GM18870 (cell line): ENCODE measurements at regions not wholly inside any gene's neighbourhood (a gene's known extent, or its start where the extent isn't known, plus 50 kb on each side); places are given as distances from the start of the nearest gene placed in this dataset.
A peak's percentile ranks its signal among the peaks of the same experiment; 100 is the strongest.

Experiments used
- ATAC-seq: cut with Tn5 transposase; IDR thresholded peaks from one replicate; pipeline ENCODE4 v1.9.1; 2021; ENCODE audit warnings: moderate library complexity; ENCODE audit not compliant: unreplicated experiment

DNA sequence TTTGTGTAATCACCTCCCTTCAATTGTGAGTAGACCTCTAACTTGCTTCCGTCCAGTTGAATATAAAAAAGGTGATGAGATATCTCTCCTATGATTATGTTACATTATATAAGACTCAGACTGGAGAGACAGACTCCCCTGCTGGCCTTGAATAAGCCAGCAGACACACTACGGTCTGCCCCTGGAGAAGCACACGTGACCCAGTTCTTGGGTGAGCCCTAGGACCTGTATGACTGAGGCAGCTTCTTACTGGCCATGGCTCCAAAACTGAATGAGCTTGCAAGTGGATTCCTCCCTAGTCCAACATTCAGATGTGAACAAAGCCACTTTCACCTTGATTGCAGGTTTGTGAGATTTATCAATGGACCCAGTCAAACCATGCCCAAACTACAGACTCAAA, 427.9 kb upstream of the DCN start:
- no peak for ATAC-seq

DNA sequence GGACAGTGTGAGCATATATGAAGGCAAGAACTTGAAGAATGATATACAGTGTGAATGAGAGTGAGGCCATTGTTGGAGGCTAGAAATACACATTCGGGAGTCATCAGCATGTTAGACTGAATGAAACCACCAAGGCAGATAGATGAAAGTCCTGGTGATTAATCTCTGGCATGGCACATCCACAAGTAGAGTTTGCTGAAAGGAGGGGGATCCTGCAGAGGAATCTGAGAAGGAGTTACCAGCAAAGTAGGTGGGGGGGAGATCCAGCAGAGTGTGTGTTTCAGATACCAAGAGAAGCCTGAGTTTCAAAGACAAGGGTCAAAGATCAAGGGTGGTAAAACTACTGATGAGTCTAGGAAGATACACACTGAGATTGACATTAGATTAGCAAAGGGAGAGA, 426.7 kb upstream of the DCN start:
- no peak for ATAC-seq

DNA sequence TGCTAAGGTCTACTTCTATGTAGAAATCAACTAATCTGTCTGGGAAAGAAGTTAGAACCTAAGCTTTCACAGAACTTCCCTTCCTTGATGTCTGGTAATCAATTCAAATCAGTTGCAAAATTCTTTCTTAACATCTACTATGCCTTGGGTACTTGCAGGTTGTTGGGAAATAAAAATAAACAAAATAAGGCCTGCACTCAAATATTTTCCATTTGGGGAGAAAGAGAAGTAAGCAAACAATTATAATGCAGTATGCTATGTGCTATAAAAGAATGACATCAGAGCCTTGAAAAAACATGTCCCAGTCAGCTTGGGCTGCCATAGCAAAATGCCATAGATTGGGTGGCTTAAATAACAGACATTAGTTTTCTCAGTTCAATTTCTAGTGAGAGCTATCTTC, 425.9 kb upstream of the DCN start:
- ATAC-seq, result no peak

DNA sequence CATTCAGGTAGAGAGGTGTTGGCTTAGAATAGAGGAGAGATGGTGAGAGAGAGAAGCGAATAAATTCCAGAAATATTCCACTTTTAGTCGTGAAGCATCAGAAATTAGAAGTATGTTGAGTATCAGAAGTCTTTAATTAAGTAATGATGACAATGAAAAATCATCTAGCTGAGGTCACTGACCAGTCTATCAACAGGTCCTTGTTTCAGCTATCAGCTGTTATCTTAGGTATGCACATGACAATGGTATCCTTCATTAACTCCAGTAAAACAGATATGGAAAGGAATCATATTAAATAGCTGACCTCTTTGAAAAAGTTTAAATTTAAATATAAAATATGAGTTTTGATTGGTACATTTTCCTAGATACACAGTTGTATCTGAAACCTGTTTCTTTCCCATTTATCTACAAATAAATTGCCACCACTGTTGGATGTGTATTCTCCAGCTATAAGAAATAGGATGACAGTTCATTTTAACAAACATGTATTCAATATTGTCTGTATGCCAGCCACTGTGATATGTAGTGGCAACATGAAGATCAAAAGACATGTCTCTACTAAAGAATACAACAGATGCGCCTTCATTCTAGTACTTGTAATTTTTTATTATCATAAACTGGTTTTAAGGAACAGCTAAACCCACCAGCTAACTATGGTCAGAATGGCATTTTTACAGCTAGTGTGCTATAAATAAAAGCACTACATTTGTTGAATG, 424.2 kb upstream of the DCN start:
- no peak for ATAC-seq

DNA sequence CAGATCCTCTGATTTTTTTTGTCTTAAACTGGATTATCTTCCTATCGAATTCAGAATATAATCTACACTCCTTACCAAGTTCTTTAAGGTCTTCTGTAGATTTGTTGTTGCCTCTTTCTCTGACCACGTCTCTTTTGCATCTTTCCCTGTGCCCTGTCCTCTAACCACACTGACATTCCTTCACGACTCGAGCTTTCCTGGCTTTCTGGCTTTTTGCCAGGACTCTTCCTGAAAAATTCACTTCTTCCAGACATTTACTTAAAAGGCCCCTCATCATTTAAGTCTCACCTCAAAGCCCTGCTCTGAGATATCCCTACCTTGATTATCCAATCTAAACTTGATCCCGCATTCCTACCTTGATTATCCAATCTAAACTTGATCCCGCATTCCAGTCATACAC, 422.3 kb upstream of the DCN start:
- ATAC-seq, result no peak

DNA sequence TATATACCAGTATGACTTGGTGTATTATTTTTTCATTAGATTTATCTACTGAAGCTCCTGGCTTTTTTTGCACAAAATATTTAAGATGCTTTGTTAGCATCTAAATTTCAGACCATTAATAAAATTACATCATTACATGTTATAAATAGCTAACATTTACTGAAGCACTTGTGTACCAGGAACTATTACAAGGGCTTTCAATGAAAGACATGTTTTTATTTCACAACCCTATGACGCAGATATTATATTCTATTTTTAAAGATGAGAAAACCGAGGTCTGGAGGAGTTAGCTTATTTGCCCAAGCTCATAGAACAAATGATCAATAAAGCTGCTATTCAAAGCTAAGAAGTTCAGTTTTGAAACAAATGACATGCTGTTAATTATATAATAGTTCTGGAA, 420.4 kb upstream of the DCN start:
- no peak for ATAC-seq

DNA sequence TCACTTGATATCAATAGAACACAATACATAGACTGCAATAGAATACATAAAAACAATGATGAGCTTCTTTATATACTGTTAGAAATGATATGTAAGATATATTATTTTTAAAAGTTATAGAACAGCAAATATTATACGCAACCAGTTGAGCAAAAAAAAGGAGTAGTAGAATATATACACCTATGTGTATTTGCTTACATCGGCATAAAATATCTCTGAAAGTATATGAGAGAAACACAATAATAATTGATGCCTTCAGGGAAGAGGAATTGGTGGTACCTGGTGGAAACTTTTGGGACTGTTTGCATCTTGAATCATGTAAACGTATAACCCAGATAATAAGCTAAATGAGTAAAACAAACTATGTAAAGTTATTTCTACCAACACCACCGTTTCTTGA, 418.4 kb upstream of the DCN start:
- no peak for ATAC-seq

DNA sequence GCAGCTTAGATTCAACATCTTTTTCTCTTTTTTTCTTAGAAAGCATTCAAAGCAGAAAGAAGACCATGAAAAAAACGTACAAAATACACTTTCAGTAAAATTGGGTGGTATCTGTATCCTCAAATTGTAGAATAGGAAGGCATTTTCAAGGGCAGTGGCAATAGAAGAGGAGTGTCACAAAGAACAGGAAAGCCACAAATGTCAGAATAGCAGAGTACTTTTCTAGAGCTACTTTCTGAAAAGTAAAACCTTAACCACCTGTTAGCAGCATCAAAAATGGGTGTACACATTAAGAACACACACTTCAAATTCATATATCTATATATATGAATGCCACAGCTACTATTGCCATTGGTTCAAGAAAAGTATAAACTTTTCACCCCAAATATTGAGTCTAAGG, 412.1 kb upstream of the DCN start:
- ATAC-seq, result no peak

DNA sequence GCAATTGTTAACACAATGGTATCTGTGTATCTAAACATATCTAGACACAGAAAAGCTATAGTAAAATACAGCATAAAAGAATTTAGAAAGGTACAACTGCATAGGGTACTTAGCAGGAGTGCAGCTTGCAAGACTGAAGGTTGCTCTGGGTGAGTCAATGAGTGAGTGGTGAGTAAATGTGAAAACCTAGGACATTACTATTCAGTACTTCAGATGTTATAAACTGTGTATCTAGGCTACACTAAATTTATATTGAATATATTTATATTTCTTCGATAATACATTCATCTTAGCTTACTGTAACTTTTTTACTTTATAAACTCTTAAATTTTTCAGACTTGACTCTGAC, 409.0 kb upstream of the DCN start:
- ATAC-seq, result no peak

DNA sequence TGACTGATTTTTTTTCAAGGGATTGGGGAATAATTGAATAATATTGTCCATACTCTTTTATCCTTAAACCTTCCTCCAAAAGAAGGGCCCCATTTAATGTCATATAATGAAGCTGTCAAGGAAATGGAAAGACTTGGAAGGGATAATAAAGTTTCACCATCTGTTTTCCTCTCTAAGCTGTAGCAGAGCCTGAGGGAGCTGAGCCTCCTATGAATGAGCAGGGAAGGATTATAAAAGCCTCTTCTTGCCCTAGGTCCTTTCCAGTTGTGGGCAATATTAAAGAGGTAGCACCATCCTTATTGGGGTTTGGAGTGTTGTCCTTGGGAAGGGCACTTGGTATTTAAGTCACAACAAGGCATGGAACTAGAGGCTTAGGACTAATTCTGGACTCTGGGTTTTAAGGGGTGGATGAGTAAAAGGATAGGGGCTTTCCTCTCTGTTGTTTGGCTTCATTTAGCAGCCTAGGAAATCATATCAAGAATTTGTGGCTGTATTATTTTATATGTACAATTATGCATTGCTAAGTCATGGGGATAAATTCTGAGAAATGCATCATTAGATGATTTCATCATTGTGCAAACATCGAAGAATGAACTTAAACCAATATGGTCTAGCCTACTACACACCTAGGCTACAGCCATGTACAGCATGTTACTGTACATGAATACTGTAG, 408.5 kb upstream of the DCN start:
- ATAC-seq, result no peak

DNA sequence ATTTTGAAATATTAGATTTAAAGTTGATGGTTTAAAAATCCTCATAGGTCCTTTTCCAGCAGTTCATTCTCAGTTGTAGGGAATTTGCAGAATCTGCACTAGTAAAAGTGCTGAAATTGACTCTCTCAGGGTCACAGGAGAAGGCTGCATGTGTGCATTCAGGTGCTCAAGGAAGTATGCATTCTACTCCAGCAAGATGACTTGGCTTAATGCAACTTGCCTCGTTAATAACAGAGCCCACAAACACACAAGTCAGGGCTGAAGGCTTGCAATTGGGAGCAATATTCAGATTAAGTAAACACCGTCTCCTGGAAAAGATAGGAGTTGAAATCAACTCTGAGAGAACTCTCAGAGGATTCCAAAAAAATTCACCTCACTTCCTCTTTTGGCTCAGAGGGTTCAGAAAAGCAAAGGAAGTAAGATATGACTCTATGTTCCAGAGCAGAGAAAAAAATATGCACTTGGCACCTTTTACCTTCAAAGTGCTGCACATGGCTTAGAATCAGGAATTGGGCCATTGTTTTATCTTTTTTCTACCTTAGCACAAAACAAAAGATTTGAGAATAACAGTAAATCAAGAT, 406.3 kb upstream of the DCN start:
- ATAC-seq, result no peak

DNA sequence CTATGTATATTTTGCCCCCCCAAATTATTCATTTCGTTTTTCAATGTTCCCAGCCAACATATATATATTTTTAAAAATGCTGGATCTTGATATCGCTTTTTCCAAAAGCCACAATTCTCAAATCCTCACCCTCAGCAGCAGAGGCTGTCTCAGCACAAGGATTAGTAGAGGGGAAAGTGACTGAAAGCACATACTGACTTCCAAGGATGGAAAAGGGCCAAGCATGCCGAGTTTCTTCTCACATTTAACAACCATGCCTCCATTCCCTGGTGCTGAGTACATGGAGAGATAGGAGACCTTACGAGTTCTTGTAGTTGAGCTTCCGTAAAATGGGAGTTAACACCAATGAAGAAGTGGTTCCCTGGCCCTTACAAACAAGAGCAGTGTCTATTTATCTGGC, 403.4 kb upstream of the DCN start:
- ATAC-seq, result no peak

DNA sequence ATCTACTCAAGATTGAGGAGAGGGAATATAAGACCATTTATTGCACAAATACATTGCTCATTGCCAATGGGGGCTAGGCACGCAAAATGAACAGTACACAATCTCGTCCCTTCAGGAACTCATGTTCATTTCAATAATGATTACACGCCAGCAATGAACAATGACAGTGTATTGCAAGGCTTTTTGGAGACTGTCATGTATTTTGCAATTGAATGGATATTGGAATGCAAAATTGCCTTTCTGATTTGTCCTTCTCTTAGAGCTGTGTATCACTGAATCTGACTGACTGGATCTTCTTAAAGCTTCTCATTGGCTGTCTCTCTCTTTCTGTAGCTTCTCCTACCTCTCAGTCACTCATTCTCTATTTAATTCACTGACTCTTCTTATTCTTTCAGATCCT, 400.2 kb upstream of the DCN start:
- no peak for ATAC-seq

DNA sequence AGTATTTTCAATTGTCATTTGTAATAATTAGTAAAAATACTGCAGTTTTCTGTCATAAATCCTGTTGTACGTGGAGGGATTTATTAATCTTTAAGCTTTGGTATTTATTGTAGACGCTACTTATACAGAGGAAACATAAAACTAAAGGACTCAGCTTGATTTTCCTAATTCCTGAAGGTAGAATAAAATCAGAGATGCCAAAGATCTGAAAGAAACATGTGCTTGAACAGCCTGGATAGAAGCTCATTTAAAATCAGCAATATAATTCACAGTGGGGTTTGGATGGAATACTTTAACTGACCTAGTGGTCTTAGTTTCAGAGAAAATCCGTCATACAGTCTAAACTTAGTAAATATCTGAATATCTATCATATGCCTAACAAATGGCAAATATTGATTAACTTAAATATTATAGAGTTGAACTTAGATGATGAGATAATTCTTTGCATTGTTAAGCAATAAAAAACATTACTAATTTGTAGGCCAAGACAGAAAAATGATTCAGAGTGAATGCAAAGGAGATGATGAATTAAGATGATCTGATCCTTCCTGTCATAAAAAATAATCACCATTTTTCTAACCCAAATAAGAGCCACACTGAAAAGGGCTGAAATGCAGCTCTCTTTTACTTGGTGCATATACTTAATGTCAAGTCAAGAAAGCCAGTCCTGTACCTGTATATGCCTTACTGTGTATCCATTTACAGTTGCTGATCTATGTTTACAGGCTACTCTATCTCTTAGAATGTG, 397.1 kb upstream of the DCN start:
- ATAC-seq, result no peak

DNA sequence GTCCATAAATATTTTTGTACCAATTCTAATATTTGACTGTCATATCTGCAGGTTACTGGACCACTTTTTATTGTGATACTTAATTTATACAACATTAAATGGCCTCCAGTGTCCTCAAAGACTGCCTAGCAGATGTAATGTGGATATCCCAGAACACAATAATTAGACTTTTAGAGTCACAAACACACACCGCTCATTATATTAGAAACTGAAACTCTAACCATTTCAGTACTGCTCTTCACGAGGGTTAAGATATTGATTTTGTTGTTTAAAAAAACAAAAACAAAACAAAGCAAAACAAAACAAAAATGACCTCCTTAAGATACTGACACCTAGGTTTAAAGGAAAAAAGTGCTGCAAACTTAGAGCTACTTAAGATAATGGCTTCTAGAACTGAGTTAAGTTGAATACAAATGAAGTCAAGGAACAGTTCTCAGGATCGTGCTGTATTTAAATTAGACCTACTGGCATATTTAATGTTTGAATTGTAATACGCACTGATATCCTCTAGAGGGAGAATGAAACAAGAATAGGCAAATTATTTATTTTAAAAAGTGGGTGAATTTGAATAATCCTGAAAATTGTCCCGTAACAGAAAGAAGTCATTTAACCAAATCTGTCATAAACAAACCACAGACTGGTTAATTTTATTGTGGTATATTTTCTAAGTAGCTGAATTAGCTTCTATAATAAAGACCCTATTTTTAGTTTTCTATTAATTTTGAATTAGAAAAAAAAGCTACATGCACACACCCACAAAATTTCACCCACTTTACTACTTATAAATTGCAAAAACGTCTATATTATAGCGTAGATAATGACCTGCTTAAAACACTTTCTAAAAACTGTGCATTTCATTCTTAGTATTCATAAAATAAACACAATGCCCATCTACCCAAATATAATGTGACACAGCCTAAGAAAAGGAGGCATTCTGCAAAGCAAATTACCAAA, 395.2 kb upstream of the DCN start:
- peak; percentile 73 for ATAC-seq

DNA sequence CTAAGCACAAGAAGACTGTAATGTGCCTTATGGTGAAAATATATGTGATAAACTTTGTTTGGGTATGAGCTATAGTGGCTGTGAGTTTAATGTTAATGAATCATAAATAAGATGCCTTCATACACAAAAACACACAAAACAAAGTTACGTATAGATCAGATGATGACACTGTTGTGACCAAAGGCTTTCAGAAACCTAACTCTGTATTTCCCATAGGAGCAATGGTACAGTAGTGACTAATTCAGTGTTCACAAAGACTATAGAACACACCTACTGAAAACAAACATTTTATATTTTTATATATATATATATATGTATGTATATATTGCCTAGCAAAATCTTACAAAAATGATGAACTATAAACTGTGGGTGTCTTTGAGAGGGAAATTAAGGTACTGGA, 393.8 kb upstream of the DCN start:
- ATAC-seq, result no peak

DNA sequence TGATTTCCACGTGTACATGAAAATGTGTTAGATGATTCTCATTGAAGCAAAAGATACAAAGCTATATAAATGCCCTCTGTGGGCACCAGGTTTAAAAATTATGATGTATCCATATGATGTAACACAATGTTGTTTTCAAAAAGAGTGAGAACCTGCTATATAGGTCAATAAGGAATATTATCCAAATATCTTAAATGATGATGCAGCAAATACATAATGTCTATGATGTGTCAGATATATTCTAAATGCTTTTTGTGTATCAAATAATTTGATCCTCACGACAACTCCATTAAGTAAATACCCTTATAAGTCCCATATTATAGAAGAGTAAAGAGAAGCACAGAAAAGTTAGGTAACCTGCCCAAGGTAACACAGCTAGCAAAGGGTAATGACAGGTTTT, 393.0 kb upstream of the DCN start:
- ATAC-seq, result no peak

DNA sequence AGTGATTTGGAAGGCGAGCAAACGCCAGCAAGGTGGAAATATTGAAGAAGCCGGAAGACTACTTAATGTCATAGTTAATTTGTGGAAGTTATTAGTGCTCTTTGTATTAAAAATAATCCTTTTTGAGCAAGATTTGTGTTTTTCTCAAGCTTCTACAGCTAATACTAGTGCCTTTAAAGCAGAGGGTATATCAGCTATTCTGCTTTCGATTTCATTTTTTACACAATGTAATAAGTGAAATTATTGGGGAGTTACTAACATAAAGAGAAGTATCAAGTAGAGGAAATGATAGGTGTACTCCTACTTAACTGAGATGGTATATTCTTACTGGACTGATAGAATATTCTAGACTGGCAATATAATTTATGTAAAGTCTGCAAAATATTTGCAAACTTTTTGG, 392.4 kb upstream of the DCN start:
- no peak for ATAC-seq

DNA sequence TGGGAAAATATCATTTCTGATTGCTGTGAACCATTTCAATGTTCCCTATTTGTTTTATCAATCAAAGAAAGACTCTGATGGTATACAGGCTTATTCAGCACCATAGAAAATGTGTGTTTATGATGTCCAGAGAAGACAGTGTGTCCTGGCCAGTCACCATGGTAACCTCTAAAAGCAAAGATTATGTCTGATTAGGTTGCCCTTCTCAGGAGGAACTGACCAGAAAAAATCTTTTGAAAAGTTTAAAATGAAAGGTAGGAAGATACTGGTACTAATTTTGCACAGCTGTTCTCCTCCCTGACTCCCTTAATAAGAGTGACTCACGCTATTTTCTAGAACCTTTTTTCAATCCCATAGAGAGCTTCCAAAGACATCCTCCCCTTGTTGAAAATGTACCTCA, 391.8 kb upstream of the DCN start:
- no peak for ATAC-seq

DNA sequence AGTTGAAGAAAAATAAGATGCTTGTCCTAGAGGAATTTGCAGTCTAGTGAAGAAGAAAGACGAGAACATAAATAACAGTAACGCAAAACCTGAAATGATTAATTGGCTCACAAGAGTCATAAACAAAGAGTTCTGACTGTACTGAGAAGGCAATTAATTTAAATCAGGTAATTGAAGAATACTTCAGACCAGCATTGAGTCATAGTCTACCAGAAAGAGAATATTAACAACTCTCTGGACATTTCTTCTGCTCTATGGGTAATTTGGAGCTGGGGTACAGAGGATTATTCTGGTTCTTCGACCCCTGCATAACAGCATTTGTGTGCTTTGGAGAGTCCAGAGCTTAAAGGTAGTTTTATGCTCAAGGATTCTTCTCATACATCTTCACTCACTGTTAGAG, 390.3 kb upstream of the DCN start:
- ATAC-seq, result no peak

DNA sequence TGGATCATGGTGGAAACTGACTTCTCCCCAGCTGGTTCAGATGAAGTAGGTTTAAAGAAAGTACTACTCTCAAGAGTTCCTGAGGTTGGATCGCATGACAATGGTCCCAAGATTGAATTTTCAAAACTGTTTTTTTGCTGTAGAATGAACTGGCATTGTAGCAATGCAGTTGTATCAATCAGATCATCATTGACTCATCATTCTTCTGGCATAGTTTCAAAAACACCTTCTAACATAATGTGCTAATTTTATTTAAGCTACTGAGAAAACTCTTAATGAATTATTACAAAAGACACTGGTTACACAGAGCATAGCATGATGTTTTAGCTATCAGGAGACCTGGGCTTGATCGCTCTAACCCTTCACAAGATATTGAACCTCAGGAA, 384.5 kb upstream of the DCN start:
- ATAC-seq, result no peak
